ENCODE measurements at regions not wholly inside any gene's neighbourhood (a gene's known extent, or its start where the extent isn't known, plus 50 kb on each side); places are given as distances from the start of the nearest gene placed in this dataset.
A peak's percentile ranks its signal among the peaks of the same experiment; 100 is the strongest.
"Not testable (repeated sequence)": the region's sequence is repeated elsewhere in the genome, so short reads cannot be mapped to it uniquely, and the experiment has no call there.

GRCh38 chr9:63337899-63338604, 1947.0 kb downstream of the FOXD4L5 start:
- not testable (repeated sequence) for H3K9me3 ChIP-seq (ENCODE audit: control insufficient read depth in 2 of 2, insufficient read depth in 1 of 2, low read depth in 1 of 2, low read length in 1 of 2); H3K4me1 ChIP-seq (ENCODE audit: control insufficient read depth in 2 of 2, insufficient read depth in 2 of 2, low read length in 1 of 2); H3K4me3 ChIP-seq (ENCODE audit: low read depth in 1 of 2, low read length in 2 of 2); H3K27me3 ChIP-seq (ENCODE audit: control insufficient read depth in 1 of 2, insufficient read depth in 2 of 2, low read length in 2 of 2); H3K36me3 ChIP-seq (ENCODE audit: control insufficient read depth in 2 of 2, insufficient read depth in 2 of 2, low read length in 1 of 2)
- WGBS, 2 donors, result 31 to 43% methylated on average over 4 to 5 of the region's 6 CpGs
- H3K27ac ChIP-seq (ENCODE audit: low read depth in 2 of 2, low read length in 1 of 2), result peak overlapping the region; percentile 46 to 85

GRCh38 chr9:63335286-63335685, 1949.7 kb downstream of the FOXD4L5 start:
- WGBS, 2 donors, result 43 to 60% methylated on average over 1 to 3 of the region's 3 CpGs
- not testable (repeated sequence) for H3K27me3 ChIP-seq (ENCODE audit: control insufficient read depth in 1 of 2, insufficient read depth in 2 of 2, low read length in 2 of 2)

GRCh38 chr9:63334187-63334586, 1950.8 kb downstream of the FOXD4L5 start:
- not testable (repeated sequence) for H3K9me3 ChIP-seq (ENCODE audit: control insufficient read depth in 2 of 2, insufficient read depth in 1 of 2, low read depth in 1 of 2, low read length in 1 of 2); H3K4me3 ChIP-seq (ENCODE audit: low read depth in 1 of 2, low read length in 2 of 2); H3K27me3 ChIP-seq (ENCODE audit: control insufficient read depth in 1 of 2, insufficient read depth in 2 of 2, low read length in 2 of 2); H3K27ac ChIP-seq (ENCODE audit: low read depth in 2 of 2, low read length in 1 of 2); H3K4me1 ChIP-seq (ENCODE audit: control insufficient read depth in 2 of 2, insufficient read depth in 2 of 2, low read length in 1 of 2); H3K36me3 ChIP-seq (ENCODE audit: control insufficient read depth in 2 of 2, insufficient read depth in 2 of 2, low read length in 1 of 2)
- WGBS, 2 donors, result 67 to 77% methylated on average over 1 of the region's 4 CpGs

More at GRCh38 chr9:63335286-63335685, 1949.7 kb downstream of the FOXD4L5 start:
- not testable (repeated sequence) for H3K27ac ChIP-seq (ENCODE audit: low read depth in 2 of 2, low read length in 1 of 2); H3K36me3 ChIP-seq (ENCODE audit: control insufficient read depth in 2 of 2, insufficient read depth in 2 of 2, low read length in 1 of 2); H3K4me3 ChIP-seq (ENCODE audit: low read depth in 1 of 2, low read length in 2 of 2); H3K4me1 ChIP-seq (ENCODE audit: control insufficient read depth in 2 of 2, insufficient read depth in 2 of 2, low read length in 1 of 2); H3K9me3 ChIP-seq (ENCODE audit: control insufficient read depth in 2 of 2, insufficient read depth in 1 of 2, low read depth in 1 of 2, low read length in 1 of 2)

- H3K27ac ChIP-seq (ENCODE audit: low read depth in 2 of 2, low read length in 1 of 2); H3K27me3 ChIP-seq (ENCODE audit: control insufficient read depth in 1 of 2, insufficient read depth in 2 of 2, low read length in 2 of 2); H3K4me1 ChIP-seq (ENCODE audit: control insufficient read depth in 2 of 2, insufficient read depth in 2 of 2, low read length in 1 of 2); H3K4me3 ChIP-seq (ENCODE audit: low read depth in 1 of 2, low read length in 2 of 2); H3K36me3 ChIP-seq (ENCODE audit: control insufficient read depth in 2 of 2, insufficient read depth in 2 of 2, low read length in 1 of 2); H3K9me3 ChIP-seq (ENCODE audit: control insufficient read depth in 2 of 2, insufficient read depth in 1 of 2, low read depth in 1 of 2, low read length in 1 of 2): not testable (repeated sequence)
- WGBS, 2 donors, result 67 to 87% methylated on average over 1 to 2 of the region's 3 CpGs
These were observed 1951.9 kb downstream of the FOXD4L5 start for GRCh38 chr9:63333083-63333482.

GRCh38 chr9:63328313-63328712, 1956.7 kb downstream of the FOXD4L5 start:
- not testable (repeated sequence) for H3K9me3 ChIP-seq (ENCODE audit: control insufficient read depth in 2 of 2, insufficient read depth in 1 of 2, low read depth in 1 of 2, low read length in 1 of 2); H3K27ac ChIP-seq (ENCODE audit: low read depth in 2 of 2, low read length in 1 of 2); H3K4me1 ChIP-seq (ENCODE audit: control insufficient read depth in 2 of 2, insufficient read depth in 2 of 2, low read length in 1 of 2); H3K36me3 ChIP-seq (ENCODE audit: control insufficient read depth in 2 of 2, insufficient read depth in 2 of 2, low read length in 1 of 2); H3K27me3 ChIP-seq (ENCODE audit: control insufficient read depth in 1 of 2, insufficient read depth in 2 of 2, low read length in 2 of 2); H3K4me3 ChIP-seq (ENCODE audit: low read depth in 1 of 2, low read length in 2 of 2)
- 87 to 95% methylated on average over 5 of the region's 6 CpGs for WGBS, 2 donors

GRCh38 chr9:63327211-63327610, 1957.8 kb downstream of the FOXD4L5 start:
- not testable (repeated sequence) for H3K27me3 ChIP-seq (ENCODE audit: control insufficient read depth in 1 of 2, insufficient read depth in 2 of 2, low read length in 2 of 2); H3K4me3 ChIP-seq (ENCODE audit: low read depth in 1 of 2, low read length in 2 of 2); H3K4me1 ChIP-seq (ENCODE audit: control insufficient read depth in 2 of 2, insufficient read depth in 2 of 2, low read length in 1 of 2); H3K9me3 ChIP-seq (ENCODE audit: control insufficient read depth in 2 of 2, insufficient read depth in 1 of 2, low read depth in 1 of 2, low read length in 1 of 2); H3K27ac ChIP-seq (ENCODE audit: low read depth in 2 of 2, low read length in 1 of 2); H3K36me3 ChIP-seq (ENCODE audit: control insufficient read depth in 2 of 2, insufficient read depth in 2 of 2, low read length in 1 of 2)
- WGBS, 2 donors, result 78 to 79% methylated on average over 3 of the region's 3 CpGs

- H3K27ac ChIP-seq (ENCODE audit: low read depth in 2 of 2, low read length in 1 of 2); H3K4me1 ChIP-seq (ENCODE audit: control insufficient read depth in 2 of 2, insufficient read depth in 2 of 2, low read length in 1 of 2): not testable (repeated sequence)
These were observed 1958.3 kb downstream of the FOXD4L5 start for GRCh38 chr9:63326665-63327064.

GRCh38 chr9:63325696-63326095, 1959.3 kb downstream of the FOXD4L5 start:
- not testable (repeated sequence) for H3K27ac ChIP-seq (ENCODE audit: low read depth in 2 of 2, low read length in 1 of 2); H3K36me3 ChIP-seq (ENCODE audit: control insufficient read depth in 2 of 2, insufficient read depth in 2 of 2, low read length in 1 of 2); H3K4me3 ChIP-seq (ENCODE audit: low read depth in 1 of 2, low read length in 2 of 2); H3K9me3 ChIP-seq (ENCODE audit: control insufficient read depth in 2 of 2, insufficient read depth in 1 of 2, low read depth in 1 of 2, low read length in 1 of 2); H3K27me3 ChIP-seq (ENCODE audit: control insufficient read depth in 1 of 2, insufficient read depth in 2 of 2, low read length in 2 of 2); H3K4me1 ChIP-seq (ENCODE audit: control insufficient read depth in 2 of 2, insufficient read depth in 2 of 2, low read length in 1 of 2)
- 82 to 83% methylated on average over 5 of the region's 5 CpGs for WGBS, 2 donors

More at GRCh38 chr9:63326665-63327064, 1958.3 kb downstream of the FOXD4L5 start:
- H3K9me3 ChIP-seq (ENCODE audit: control insufficient read depth in 2 of 2, insufficient read depth in 1 of 2, low read depth in 1 of 2, low read length in 1 of 2); H3K36me3 ChIP-seq (ENCODE audit: control insufficient read depth in 2 of 2, insufficient read depth in 2 of 2, low read length in 1 of 2); H3K4me3 ChIP-seq (ENCODE audit: low read depth in 1 of 2, low read length in 2 of 2); H3K27me3 ChIP-seq (ENCODE audit: control insufficient read depth in 1 of 2, insufficient read depth in 2 of 2, low read length in 2 of 2): not testable (repeated sequence)
- 88 to 95% methylated on average over 6 to 7 of the region's 9 CpGs for WGBS, 2 donors

- not testable (repeated sequence) for H3K4me3 ChIP-seq (ENCODE audit: low read depth in 1 of 2, low read length in 2 of 2); H3K9me3 ChIP-seq (ENCODE audit: control insufficient read depth in 2 of 2, insufficient read depth in 1 of 2, low read depth in 1 of 2, low read length in 1 of 2); H3K27me3 ChIP-seq (ENCODE audit: control insufficient read depth in 1 of 2, insufficient read depth in 2 of 2, low read length in 2 of 2); H3K27ac ChIP-seq (ENCODE audit: low read depth in 2 of 2, low read length in 1 of 2); H3K36me3 ChIP-seq (ENCODE audit: control insufficient read depth in 2 of 2, insufficient read depth in 2 of 2, low read length in 1 of 2); H3K4me1 ChIP-seq (ENCODE audit: control insufficient read depth in 2 of 2, insufficient read depth in 2 of 2, low read length in 1 of 2)
- WGBS, 2 donors, result 88 to 94% methylated on average over 5 to 10 of the region's 11 CpGs
These were observed 1966.9 kb downstream of the FOXD4L5 start for GRCh38 chr9:63318093-63318492.

GRCh38 chr9:63315387-63315786, 1969.6 kb downstream of the FOXD4L5 start:
- not testable (repeated sequence) for H3K4me3 ChIP-seq (ENCODE audit: low read depth in 1 of 2, low read length in 2 of 2); H3K27me3 ChIP-seq (ENCODE audit: control insufficient read depth in 1 of 2, insufficient read depth in 2 of 2, low read length in 2 of 2); H3K9me3 ChIP-seq (ENCODE audit: control insufficient read depth in 2 of 2, insufficient read depth in 1 of 2, low read depth in 1 of 2, low read length in 1 of 2); H3K4me1 ChIP-seq (ENCODE audit: control insufficient read depth in 2 of 2, insufficient read depth in 2 of 2, low read length in 1 of 2); H3K36me3 ChIP-seq (ENCODE audit: control insufficient read depth in 2 of 2, insufficient read depth in 2 of 2, low read length in 1 of 2); H3K27ac ChIP-seq (ENCODE audit: low read depth in 2 of 2, low read length in 1 of 2)
- WGBS, 2 donors, result 91 to 98% methylated on average over 6 of the region's 8 CpGs

Measured in esophagus (tissue), 2 donors.